ENCODE measurements at regions not wholly inside any gene's neighbourhood (a gene's known extent, or its start where the extent isn't known, plus 50 kb on each side); places are given as distances from the start of the nearest gene placed in this dataset.

- DNase-seq (ENCODE audit: low spot score): no peak
- no peaks in the 10 kb centered on the region for H3K9me3 Mint-ChIP-seq (ENCODE audit: unreplicated experiment)
- no peak for TF ChIP-seq CTCF (IDR thresholded peaks at IDR 0.05; ENCODE audit: unreplicated experiment)
- peaks cover 6% of the 10 kb centered on the region for H3K27me3 Mint-ChIP-seq (ENCODE audit: unreplicated experiment)
- H3K4me3 Mint-ChIP-seq (ENCODE audit: unreplicated experiment): no peak overlapping the region
- no peaks in the 10 kb centered on the region for H3K4me1 Mint-ChIP-seq (ENCODE audit: unreplicated experiment)
- H3K36me3 Mint-ChIP-seq (ENCODE audit: low read depth, unreplicated experiment): no peaks in the 10 kb centered on the region
- no peak overlapping the region for H3K27ac Mint-ChIP-seq (ENCODE audit: unreplicated experiment)
Measured at GRCh38 chr17:77867976-77868713, 90.4 kb upstream of the TNRC6C start.

- Mint-ChIP-seq H3K27me3 (ENCODE audit: unreplicated experiment) (peaks cover 6% of the 10 kb centered on the region), H3K9me3 (ENCODE audit: unreplicated experiment) (no peaks in the 10 kb centered on the region), H3K36me3 (ENCODE audit: low read depth, unreplicated experiment) (no peaks in the 10 kb centered on the region), H3K4me1 (ENCODE audit: unreplicated experiment) (no peaks in the 10 kb centered on the region), H3K4me3 (ENCODE audit: unreplicated experiment) (no peak overlapping the region), H3K27ac (ENCODE audit: unreplicated experiment) (no peak overlapping the region)
- no peak for TF ChIP-seq CTCF (IDR thresholded peaks at IDR 0.05; ENCODE audit: unreplicated experiment)
- DNase-seq (ENCODE audit: low spot score): no peak
Measured at GRCh38 chr17:77869041-77869599, 89.4 kb upstream of the TNRC6C start.

- no peaks in the 10 kb centered on the region for H3K9me3 Mint-ChIP-seq (ENCODE audit: unreplicated experiment)
- H3K27ac Mint-ChIP-seq (ENCODE audit: unreplicated experiment): no peak overlapping the region
- H3K4me3 Mint-ChIP-seq (ENCODE audit: unreplicated experiment): no peak overlapping the region
- H3K27me3 Mint-ChIP-seq (ENCODE audit: unreplicated experiment): peaks cover 6% of the 10 kb centered on the region
- no peak for TF ChIP-seq CTCF (IDR thresholded peaks at IDR 0.05; ENCODE audit: unreplicated experiment)
- no peak for DNase-seq (ENCODE audit: low spot score)
- no peaks in the 10 kb centered on the region for H3K36me3 Mint-ChIP-seq (ENCODE audit: low read depth, unreplicated experiment)
- no peaks in the 10 kb centered on the region for H3K4me1 Mint-ChIP-seq (ENCODE audit: unreplicated experiment)
Measured at GRCh38 chr17:77869665-77870132, 88.8 kb upstream of the TNRC6C start.

GRCh38 chr17:77872199-77872598, 86.3 kb upstream of the TNRC6C start:
- peaks cover 8% of the 10 kb centered on the region for H3K36me3 Mint-ChIP-seq (ENCODE audit: low read depth, unreplicated experiment)
- TF ChIP-seq CTCF (IDR thresholded peaks at IDR 0.05; ENCODE audit: unreplicated experiment): no peak
- no peak for DNase-seq (ENCODE audit: low spot score)
- peaks cover 8% of the 10 kb centered on the region for H3K27me3 Mint-ChIP-seq (ENCODE audit: unreplicated experiment)
- no peaks in the 10 kb centered on the region for H3K9me3 Mint-ChIP-seq (ENCODE audit: unreplicated experiment)
- H3K4me3 Mint-ChIP-seq (ENCODE audit: unreplicated experiment): no peak overlapping the region
- H3K27ac Mint-ChIP-seq (ENCODE audit: unreplicated experiment): no peak overlapping the region
- no peaks in the 10 kb centered on the region for H3K4me1 Mint-ChIP-seq (ENCODE audit: unreplicated experiment)
